Activated CD4-positive, alpha-beta T cell treated with anti-CD3 and anti-CD28 coated beads, Interleukin-2, amount 50 U/mL, for 1 hour (primary cell): ENCODE measurements at regions not wholly inside any gene's neighbourhood (a gene's known extent, or its start where the extent isn't known, plus 50 kb on each side); places are given as distances from the start of the nearest gene placed in this dataset.
"Not testable (repeated sequence)": the region's sequence is repeated elsewhere in the genome, so short reads cannot be mapped to it uniquely, and the experiment has no call there.

Experiments used
- DNase-seq: peaks from one replicate; pipeline ENCODE4 v3.0.0-alpha.2; 2020

DNA sequence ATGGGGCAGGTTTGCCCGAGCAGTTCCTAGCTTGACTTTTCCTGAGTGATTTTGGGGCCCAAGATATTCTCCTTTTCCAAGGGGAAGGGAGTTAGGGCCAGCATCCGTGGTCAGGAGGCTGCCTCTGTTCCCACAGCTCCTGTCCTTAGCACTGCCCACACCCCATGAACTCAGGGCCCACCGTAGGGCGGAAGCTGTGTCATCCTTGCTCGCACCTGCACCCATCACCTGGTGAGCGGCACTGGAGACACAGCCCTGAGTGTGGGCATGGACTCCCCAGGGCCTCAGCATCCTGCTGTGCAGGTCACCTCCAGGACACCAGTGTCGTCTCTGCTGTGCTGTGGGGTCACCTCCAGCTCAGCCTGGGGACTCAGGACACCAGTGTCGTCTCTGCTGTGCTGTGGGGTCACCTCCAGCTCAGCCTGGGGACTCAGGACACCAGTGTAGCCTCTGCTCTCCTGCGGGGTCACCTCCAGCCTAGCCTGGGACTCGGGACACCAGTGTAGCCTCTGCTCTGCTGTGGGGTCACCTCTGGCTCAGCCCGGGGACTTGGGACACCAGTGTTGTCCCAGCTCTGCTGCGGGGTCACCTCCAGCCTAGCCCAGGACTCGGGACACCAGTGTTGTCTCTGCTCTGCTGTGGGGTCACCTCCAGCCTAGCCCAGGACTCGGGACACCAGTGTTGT, 322.9 kb downstream of the ADGRD1 start:
- no peak for DNase-seq

DNA sequence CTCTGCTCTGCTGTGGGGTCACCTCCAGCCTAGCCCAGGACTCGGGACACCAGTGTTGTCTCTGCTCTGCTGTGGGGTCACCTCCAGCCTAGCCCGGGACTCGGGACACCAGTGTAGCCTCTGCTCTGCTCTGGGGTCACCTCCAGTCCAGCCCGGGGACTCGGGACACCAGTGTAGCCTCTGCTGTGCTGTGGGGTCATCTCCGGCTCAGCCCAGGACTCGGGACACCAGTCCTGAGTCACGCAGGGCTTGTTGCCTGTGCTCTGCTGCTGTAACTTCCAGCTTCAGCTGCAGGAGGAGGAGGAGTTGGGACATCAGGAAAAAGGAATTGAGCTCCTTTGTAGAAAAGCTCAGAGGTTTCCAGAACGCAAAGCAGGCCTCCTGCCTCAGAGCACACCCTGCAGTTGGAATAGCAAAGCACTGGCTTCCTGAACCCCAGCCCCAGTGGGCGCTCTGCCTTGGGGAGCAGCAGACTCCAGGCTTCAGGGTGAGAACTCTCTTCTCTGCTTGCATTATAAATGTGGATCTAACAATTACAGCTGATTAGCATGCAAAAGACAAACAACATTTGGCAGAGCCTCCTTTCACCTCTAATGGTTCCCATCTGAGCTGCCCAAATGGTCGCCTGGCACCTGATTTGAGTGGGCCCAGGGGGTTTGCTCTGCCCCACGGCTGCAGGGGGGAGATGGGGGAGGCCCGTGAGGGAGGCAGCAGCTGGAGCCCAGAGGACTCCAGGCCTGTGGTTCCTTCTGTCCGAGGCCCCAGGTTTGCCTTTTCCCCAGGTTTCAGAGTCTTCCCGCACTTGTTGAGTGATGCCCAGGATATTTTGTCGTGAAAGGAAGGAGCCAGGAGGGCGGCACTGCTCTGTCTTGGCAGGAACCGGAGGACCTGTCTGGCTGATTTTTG, 323.7 kb downstream of the ADGRD1 start:
- DNase-seq, result not testable (repeated sequence)

DNA sequence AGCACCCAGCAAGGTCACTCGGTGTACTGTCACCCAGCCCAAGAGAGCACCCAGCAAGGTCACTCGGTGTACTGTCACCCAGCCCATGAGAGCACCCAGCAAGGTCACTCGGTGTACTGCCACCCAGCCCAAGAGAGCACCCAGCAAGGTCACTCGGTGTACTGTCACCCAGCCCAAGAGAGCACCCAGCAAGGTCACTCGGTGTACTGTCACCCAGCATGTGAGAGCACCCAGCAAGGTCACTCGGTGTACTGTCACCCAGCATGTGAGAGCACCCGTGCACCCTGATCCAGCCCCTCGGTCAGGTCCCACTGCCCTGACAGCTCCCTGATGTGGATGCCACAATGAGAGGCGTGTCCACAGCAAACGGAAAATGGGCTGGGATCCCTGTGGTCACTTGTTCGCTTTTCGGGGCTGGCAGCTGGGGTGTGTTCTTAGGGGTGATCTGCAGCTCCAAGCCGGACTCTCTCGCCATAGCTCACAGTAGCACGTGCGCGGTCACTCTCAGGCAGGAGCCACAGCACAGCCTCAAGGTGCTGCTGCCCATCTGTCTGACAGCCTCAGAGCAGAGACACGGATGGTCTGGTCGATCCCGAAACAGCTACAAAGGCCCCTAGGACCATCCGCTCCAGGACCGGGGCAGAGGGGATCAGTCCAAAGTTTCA, 324.9 kb downstream of the ADGRD1 start:
- not testable (repeated sequence) for DNase-seq

DNA sequence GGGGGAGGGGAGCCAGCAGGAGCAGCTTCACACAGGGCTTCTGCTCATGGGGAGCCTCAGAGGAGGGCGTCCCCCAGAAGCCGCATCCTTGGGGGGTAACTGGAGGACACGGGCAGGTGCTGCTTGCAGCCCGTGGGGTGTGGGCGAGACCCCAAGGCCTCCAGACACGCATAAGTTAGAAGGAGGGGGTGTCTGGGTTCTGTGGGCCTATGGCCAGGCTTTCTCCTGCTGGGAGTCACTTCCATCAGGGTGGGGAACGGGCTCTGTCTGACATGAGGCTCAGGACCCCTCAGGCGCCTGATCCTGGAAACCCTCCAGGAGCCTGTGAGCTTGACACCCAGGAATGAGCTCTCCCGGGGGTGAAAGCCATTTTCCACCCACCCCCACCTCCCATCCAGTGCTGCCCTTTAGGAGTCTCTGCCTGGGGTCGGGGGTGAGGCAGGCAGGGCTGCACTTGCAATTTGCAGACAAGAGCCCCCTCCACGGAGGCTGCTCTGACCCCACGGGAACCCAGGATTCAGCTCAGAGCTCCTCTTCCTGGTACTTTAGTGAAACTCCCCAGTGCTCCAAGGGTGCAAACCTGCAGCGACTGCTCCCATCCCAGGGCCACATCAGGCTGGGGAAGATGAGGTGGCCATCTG, 325.7 kb downstream of the ADGRD1 start:
- no peak for DNase-seq

DNA sequence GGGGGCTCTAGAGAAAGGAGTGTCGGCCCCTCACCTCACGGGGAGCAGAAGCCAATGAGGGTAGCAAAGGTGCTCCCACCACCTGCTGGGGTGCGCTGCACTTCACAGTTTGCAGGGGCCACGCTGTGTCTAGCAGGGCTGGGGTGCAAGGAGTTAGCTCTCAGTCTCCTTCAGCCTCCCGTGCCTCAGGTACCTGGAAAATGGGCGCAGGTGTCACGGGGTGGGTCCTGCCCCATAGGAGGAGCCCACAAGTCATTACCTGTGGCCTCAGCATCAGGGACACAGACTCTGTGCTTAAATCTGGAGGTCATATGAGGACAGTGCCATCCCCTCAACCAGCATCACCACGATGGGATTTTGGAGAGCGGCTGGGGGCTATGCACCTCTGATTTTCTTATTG, 326.7 kb downstream of the ADGRD1 start:
- no peak for DNase-seq

DNA sequence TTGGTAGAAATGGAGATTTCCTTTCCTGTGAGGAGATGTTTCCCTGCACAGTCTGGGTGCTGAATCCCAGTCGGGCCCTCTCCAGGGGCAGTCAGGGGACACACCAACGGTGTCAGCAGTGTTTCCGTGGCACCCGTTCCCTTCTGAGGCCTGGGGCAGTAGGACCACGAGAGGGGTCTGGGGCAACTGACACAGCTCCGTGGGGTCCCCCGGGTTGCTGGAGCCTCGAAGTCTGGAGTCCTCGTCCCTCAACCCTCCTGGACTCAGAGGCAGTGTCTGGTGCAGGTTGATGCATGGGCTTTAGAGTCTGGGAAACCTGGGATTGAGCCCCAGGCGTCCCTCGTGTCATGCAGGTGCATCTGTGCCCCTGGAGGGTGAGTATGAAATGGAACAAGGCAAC, 327.3 kb downstream of the ADGRD1 start:
- DNase-seq, result no peak

DNA sequence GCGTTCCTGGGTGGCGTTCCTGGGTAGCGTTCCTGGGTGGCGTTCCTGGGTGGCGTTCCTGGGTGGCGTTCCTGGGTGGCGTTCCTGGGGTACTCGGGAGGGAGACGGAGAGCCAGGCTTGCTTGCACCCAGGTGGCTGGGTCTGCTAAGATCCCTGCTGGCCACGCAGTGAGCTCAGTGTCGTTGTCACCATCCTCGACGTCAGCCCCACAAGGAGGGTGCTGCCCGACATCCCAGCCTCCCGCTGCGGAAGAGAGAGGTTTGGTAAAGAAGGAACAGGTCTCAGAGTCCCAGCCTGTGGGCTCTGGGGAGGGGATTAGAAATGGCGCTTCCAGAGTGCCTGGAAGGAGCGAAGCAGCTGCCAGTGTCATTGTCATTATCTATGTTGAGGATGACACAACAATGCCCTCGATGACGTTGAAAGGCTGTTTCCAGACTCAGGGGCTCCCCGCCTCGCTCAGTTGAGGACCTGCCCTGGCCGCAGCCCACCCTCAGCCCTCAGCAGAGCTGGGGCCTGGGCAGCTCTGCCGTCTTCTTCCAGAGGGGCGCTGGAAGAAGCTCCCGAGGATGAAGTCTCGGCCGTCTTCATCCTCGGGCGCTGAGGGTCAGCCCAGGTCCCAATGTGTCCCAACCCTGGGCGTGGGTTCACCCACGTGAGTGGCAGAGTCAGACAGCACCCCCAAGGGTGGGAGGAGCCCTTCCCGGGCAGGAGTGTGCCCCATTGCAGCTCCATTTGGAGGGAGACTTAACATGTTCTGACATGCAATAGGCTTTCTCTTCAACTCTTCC, 328.8 kb downstream of the ADGRD1 start:
- DNase-seq, result no peak

DNA sequence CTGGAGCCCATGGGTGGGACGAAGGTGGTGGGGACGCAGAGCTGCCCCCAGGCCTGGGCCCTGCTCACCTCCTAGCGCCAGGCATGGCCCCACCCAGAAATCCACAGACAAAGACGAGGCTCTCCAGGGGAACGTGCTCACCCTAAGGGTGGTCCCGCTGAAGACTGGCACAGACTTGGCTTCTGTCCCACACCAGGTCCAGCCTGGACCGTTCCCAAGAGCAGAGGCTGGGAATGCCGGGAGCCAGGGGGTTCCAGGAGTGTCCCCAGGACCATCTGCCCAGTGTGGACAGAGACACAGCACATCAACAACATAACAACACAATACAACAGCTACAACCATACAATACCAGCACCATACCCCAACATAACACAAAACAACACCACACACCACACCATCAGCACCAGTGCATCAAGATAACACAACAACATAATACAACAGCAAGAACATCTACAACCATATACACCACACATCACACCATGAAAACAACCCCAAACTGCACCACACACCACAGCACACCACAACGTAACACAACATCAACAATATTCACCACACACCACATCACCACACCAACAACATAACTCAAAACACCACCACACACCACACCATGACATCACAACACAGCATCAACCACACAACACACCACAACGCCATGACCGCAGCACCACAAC, 329.6 kb downstream of the ADGRD1 start:
- no peak for DNase-seq

DNA sequence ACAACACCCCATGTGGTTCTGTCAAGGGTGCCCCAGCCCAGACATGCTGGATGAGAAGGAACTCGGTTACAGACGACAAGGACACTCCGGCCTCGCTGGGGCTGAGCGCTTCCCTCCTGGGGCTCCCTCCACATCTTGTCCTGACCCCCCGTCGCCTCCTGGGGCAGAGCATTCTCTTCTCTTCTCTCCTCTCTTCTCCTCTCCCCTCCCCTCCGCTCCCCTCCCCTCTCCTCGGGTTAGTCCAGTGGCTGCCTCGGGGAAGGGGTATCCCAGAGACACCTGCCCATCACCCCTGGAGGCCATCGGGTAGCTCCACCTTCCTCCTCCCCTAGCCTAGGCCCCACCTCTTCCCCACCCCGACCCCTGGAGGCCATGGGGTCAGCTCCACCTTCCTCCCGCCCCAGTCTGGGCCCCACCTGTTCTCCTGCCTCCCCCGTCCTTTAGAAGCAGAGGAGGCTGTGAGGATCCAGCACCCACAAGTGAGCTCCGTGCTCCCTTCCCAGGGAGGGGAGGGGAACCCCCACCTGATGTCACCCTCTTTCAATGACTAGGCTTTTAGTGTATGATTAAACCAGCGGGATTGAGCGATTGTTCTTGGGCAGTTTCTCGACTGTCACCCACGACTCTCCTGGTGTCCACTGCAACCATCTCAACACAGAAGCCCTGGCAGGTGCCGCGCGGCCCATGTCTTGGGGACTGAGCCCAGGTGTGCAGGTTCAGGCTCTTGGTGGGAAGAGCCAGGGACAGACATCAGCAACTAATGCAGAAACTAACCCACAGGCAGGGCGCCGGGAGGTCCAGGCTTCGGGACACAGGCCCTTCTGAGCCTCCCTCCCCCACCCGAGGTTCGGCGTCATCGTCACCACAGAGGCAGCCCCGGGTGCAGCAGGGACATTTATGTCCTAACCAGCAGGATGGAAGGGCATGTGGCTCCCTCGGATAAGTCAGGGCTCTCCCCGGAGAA, 330.4 kb downstream of the ADGRD1 start:
- DNase-seq, result not testable (repeated sequence)

DNA sequence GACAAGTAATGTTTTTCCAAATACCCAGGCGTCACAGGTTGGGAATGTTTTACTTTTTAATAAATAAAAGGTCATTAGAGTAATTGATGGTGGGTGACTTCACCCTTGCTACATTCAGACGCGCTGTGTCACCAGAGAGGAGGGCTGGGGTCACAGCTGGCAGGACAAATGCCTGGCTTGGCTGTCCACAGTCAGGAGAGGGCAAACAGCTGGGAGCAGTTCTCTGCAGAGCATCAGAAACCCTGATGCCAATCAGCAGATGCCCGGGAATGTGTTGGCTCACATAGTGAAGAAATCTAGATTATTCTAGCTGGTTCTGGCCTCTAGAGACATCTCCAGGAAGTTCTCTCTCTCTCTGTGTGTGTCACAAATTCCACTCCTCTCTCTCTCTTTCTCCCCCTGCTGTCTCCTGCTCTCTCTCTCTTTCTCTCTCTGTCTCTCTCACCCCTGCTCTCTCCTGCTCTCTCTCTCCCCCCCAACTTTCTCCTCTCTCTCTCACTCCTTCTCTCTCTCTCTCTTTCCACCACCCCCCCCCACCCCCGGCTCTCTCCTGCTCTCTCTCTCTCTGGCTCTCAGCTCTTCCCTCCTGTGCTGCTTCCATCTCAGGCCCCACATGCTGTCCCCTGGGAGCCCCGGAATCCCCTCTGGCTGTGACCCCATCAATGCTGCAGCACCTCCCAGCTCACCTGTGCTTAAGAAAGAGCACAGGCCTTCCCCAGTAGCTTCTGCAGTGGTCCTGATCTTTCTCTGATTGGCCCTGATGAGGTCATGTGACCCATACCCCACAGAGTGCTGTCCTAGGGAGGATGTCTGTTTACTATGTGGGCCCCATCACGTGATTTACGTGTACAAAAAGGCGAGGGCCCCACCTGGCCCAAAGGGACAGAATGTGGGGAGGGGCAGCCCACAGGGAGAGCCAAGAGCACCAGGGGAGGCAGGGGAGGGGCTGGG, 331.5 kb downstream of the ADGRD1 start:
- not testable (repeated sequence) for DNase-seq

DNA sequence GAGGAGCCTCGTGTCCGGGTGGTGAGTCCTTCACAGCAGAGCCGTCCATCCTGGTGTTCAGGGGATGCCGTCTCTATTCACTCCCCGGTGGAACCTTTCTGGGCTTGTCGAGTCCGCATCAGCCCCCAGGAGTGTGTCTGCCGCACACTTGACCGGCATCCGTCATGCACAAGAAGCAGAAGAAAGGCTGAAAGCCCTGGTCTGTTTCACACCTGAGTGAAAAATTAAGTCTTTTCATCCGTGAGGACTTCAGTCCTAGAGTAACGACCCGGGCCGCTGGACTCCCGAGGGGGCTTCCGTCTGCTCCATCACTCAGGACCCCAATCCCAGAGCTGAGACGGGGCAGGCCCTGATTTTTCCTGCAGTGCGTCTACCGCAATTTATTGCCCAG, 332.2 kb downstream of the ADGRD1 start:
- not testable (repeated sequence) for DNase-seq

DNA sequence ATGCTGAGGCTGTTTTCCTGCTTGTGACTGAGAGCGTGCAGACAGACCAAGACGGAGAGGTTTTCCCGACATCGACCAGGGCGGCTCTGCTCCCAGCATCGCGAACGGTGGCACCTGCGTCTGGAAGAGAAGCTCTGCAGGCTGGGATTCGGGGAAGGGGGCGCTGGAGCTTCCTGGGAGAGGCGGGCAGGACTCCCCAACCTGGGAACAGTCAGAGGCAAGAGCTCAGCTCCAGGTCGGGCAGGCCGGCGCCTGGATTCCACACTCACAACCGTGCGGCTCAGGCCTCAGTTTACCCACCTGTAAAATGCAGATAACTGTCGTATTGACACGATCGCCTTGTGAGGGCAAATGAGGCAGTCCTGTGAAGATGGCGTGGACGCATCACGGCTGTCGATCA, 332.6 kb downstream of the ADGRD1 start:
- DNase-seq, result not testable (repeated sequence)

DNA sequence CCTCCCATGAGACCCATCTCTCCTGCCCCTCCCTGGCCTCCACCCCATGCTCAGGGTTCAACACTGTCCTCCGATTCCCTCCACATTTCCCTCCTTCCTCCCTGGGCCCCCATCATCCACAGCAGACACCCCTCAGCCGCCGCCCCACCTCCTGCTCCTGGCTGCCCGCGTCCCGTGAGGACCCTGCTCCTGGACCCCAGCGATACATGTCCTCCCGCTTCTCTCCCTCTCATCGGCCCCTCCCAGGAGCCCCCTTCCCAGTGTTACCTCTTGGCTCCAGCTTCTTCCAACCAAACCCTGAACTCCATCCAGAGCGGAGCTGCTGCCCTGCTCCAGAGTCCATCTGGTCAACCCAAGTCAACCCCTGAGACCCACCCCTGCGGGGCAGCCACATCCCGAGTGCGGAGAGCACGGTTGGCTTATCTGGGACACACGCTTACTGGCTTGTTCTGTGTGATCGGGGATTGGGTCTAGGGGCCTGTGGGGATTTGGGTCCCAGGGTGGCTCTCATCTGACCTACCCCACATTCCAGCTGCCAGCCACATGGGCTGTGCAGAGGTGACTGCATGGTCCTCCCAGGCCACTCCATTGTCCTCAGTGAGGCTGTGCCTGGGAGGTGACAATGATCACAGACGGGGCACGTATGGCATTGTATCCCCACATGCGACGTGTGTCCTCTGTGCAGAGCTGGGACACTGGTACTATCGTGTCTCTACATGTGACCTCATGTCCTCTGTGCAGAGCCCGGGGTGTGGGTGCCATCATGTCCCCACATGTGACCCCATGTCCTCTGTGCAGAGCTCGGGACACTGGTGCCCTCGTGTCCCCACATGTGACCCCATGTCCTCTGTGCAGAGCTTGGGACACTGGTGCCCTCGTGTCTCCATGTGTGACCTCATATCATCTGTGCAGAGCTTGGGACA, 333.6 kb downstream of the ADGRD1 start:
- no peak for DNase-seq

DNA sequence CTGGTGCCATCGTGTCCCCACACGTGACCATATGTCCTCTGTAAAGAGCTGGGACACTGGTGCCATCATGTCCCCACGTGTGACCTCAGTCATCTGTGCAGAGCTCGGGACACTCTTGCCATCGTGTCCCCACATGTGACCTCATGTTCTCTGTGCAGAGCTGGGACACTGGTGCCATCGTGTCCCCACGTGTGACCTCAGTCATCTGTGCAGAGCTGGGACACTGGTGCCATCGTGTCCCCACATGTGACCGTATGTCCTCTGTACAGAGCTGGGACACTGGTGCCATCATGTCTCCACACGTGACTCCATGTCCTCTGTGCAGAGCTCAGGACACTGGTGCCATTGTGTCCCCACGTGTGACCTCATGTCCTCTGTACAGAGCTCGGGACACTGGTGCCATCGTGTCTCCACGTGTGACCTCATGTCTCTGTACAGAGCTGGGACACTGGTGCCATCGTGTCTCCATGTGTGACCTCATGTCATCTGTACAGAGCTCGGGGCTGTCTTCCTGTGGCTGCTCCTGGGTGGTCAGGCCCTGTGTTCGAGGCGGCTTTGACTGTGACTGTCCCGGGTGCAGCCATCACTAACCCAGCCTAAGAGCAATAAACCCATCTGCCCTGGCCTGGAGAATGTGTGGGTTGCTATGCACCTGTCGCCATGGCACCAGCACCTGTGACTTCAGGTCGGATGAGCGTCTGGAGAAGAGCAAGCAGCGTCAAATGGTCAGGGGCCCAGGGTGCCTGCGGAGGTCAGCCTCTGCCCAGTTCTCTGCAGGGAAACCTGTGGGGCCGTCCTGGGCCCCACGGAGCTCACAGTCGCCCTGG, 334.4 kb downstream of the ADGRD1 start:
- no peak for DNase-seq

DNA sequence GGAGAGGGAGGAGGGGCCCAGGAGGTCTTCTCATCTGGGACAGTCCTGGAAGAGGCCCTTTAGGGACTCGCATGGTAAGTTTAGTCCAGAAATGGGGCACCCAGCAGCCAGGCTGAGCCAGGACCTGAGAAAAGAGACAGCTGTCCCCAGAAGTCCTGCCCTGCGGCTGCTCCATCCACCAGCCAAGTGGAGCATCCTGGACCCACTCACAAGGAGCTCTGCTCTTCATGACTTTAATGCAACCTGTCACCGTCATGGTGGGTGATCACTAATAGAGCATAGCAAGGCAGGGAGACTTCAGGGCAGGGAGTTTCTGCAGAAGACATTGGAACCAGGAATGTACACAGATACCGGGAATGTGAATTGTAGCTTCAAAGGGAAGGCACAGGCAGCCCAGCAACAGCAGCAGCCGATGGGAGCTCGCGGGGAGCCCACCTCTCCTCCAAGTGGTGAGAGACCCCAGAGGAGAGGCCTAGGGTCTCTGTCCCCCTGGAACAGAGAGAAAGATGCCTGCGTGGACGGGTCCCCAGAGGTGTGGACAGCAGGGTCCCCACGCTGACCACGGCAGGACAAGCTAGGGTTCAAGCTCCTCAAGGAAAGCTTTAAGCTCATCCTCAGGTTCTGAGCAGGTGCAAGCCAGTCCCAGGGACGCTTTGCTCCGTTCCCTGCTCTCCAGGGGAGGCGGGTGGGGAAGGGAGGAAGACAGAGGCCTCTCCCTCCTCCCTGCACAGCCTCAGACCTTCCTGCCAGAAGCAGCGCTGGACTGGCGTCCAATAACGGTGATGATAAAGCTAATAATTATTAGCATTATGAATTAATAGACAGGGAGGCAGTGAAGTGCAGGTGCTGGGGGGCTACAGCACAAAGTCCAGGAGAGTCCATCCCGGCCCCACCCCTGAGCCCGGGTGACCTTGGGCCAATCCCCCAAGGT, 335.3 kb downstream of the ADGRD1 start:
- not testable (repeated sequence) for DNase-seq

DNA sequence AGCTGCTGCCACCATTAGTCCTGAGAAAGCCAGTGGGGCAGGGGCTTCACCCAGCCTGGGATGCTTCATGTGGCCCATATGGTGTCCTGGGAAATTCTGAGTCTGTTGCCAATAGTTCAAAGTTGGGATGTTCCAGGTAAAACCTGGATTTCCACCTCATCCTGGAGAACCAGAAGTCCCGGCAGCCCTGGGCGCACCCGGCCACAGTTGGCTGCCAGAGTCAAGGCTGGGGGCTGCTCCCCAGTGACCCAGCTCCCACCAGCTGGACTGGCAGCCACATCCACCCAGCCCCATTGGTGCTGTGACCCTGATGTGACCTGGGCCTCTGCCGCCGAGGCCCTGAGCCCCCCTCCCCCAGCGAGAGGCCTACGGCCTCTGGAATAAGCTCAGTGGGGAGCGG, 336.1 kb downstream of the ADGRD1 start:
- not testable (repeated sequence) for DNase-seq
